NCI-H2081 treated with DMSO at 0.1 percent for 48 hours (cell line): ENCODE measurements at regions not wholly inside any gene's neighbourhood (a gene's known extent, or its start where the extent isn't known, plus 50 kb on each side); places are given as distances from the start of the nearest gene placed in this dataset.
"Not testable (repeated sequence)": the region's sequence is repeated elsewhere in the genome, so short reads cannot be mapped to it uniquely, and the experiment has no call there.

Experiments
- DNase-seq: peaks from one replicate; lab custom pipeline; 2025; lab: John Stamatoyannopoulos, UW

GRCh38 chr6:80544976-80545722 lies 438.7 kb downstream of the BCKDHB start:
- DNase-seq = no peak

- no peak for DNase-seq
Observed at GRCh38 chr6:80544555-80544954, 438.1 kb downstream of the BCKDHB start.

- DNase-seq = no peak
Observed at GRCh38 chr6:80543598-80544222, 437.2 kb downstream of the BCKDHB start.

- no peak for DNase-seq
Observed at GRCh38 chr6:80543151-80543550, 436.7 kb downstream of the BCKDHB start.

- no peak for DNase-seq
Observed at GRCh38 chr6:80541886-80542285, 435.4 kb downstream of the BCKDHB start.

DNA sequence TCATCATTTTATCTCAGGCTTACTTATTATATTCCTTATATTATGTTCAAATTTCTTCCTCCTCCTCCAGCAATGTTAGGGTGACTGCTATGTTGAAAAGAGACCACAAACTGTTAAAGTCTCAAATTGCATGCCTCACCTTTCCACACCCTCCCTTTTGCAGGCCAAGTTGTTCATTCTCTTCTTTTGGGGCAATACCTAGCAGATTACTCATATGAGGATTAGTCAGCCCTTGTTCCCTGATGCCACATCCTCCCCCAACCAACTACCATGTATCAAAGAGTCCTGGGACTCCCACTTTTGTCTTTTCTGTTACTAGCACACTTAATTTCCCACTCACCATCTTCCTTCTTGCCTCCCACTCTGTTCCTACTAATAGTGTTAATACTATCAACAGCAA lies 434.7 kb downstream of the BCKDHB start:
- DNase-seq = no peak

- no peak for DNase-seq
Observed at GRCh38 chr6:80540700-80541099, 434.2 kb downstream of the BCKDHB start.

DNA sequence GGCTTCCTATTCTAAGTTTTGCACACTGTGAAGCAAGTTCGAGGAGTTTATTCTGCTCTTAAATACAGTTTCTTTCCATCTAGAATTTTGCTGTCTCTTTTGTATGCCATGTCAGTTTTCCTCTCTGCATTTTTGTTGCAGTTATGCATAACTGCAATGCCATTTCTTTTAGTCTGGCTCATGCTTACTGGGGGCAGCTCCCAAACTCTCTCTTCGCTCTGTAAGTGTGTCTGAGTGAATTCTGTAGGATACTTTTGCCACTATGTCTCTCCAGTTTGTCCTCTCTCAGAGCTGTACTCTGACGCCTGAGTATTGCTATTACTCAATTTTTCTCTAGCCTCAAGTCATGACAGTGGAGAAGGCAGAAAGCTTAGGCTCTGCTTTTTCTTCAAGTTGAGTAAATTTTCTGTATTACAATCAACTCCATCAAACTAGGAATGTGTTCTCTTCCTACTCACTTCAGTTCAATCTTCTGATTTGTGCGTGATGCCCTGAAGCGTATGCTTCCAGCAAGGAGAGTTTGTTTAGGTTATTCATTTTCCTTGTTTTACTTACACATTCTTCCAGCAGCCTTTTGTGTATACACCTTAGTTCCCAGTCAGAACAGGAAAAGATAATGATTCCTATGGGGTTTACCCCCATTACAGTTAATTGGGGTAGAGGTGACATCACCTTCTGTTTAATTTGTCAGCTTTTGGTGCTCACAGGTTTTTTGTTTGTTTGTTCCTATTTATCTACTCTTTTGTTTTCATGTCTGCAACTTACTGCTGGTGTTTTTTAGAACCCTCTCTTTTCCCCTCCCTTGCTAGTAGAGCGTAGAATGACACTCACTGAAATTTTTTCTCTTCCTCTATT lies 430.9 kb downstream of the BCKDHB start:
- no peak for DNase-seq

- DNase-seq = no peak
Observed at GRCh38 chr6:80535914-80536565, 429.6 kb downstream of the BCKDHB start.

DNA sequence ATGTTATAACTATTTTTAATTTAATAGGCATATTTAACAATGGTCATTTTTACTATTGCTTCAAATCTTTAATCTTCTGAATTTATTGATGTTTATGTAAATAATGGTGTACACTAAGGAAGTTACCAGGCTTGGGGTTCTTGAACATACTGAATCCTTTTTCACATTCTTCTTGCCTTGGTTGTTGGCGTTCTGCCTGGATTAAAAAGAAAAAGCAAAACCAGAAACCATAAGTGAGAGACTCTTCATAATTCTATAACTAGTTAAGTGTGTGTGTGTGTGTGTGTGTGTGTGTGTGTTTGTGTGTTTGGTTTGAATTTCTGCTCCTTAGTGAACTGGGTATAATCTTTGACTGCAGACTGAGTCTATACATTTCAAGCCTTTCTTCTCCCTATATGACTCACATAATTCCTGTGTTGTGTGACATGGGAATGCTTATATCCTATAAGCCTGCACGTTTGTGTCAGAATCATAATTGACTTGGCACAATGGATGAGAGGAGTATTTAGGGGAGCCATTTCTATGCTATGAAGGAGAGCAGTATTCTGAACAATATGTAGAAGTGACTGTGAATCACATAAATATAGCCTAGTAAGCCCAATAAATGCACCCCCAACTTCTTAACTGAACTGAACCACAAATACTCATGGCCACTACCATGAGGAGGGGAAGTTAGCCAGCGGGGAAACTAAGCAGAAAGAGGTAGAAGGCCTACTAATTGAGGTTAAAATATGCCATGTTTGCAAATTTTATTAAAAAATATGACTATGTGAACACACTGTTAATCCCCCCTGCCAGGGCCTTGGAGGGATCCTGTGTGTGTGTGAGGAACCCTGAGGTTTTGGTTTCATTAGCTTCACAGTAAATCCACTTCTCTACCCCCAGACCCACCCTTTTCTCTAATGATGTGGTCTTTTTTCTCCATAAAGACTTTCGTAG lies 425.5 kb downstream of the BCKDHB start:
- no peak for DNase-seq

GRCh38 chr6:80530103-80530502 lies 423.6 kb downstream of the BCKDHB start:
- DNase-seq = no peak

- DNase-seq = no peak
Observed at GRCh38 chr6:80528115-80528514, 421.6 kb downstream of the BCKDHB start.

GRCh38 chr6:80527552-80528052 lies 421.1 kb downstream of the BCKDHB start:
- DNase-seq = peak; percentile 64

- no peak for DNase-seq
Observed at GRCh38 chr6:80523531-80523997, 417.1 kb downstream of the BCKDHB start.

DNA sequence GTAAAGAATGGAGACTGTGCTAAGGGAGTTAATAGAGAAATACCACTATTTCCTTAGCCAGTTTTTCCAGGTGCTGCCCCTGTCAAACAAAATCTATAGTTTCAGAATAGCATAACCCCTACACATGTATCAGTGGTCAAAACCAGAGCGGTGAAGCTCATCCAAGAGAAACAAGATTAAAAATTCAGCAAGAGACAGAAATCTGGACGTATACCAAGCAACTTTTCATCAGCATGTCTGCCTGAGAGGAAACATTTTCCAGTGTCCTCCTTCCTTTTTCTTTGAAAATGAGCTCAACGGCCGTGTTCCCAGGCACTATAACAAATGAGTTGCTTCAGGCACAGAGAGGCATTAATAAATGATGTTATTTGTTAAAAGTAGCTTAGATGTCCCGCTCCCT lies 416.5 kb downstream of the BCKDHB start:
- DNase-seq = no peak

- DNase-seq = no peak
Observed at GRCh38 chr6:80522576-80522975, 416.1 kb downstream of the BCKDHB start.

- DNase-seq = no peak
Observed at GRCh38 chr6:80519811-80520594, 413.5 kb downstream of the BCKDHB start.

DNA sequence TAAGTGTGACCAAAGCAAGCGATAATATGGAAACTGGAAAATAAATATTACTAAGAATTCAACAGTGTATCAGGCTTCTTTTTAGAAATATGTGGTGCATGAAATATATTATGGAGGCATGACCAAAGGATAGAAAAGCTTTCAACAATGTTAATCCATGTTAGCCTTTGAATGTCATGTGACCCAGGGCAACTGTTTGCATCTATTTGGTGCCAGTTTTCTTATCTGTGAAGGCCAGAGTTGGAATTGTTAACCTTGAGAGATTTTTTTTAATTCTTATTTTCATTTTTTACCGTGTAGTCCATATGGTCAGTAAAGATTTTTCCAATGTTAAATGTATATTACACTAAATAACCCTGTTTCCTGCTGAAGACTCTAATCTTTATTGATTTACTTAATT lies 411.1 kb downstream of the BCKDHB start:
- DNase-seq = no peak

DNA sequence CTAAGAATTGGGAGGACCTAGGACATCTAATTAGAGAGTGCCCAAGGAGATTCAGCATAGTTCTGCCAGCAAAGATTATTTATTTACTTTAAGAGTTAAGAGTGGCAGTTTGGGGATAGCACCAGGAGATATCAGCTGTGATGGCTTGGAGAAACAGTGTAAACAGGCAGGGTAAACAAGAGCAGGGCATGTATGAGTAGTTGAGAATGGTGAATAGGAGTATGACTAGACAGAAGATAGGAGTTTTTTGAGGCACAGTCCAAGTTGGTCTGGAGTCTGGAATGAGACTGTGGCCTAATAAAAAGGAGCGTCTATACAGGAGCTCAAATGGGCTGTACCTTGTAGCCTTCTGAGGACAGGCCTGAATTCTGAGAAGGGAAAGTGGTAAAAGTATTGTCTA lies 404.1 kb downstream of the BCKDHB start:
- not testable (repeated sequence) for DNase-seq
